T-helper 9 cell (primary cell): ENCODE measurements at regions not wholly inside any gene's neighbourhood (a gene's known extent, or its start where the extent isn't known, plus 50 kb on each side); places are given as distances from the start of the nearest gene placed in this dataset.

Experiments used
- DNase-seq: peaks from one replicate; pipeline ENCODE4 v3.0.0-alpha.2; 2020

GRCh38 chr2:3059141-3059925, 318.3 kb downstream of the EIPR1 start:
- DNase-seq: no peak

GRCh38 chr2:3054066-3054465, 323.6 kb downstream of the EIPR1 start:
- DNase-seq: no peak

- no peak for DNase-seq
Measured at GRCh38 chr2:3051266-3051665, 326.4 kb downstream of the EIPR1 start.

- DNase-seq: no peak
Measured at GRCh38 chr2:3046170-3046865, 331.3 kb downstream of the EIPR1 start.

- DNase-seq: no peak
Measured at GRCh38 chr2:3045318-3045921, 332.2 kb downstream of the EIPR1 start.

GRCh38 chr2:3044587-3045317, 332.9 kb downstream of the EIPR1 start:
- DNase-seq: no peak

GRCh38 chr2:3043726-3044125, 333.9 kb downstream of the EIPR1 start:
- no peak for DNase-seq

- no peak for DNase-seq
Measured at GRCh38 chr2:3042601-3043585, 334.7 kb downstream of the EIPR1 start.

GRCh38 chr2:3041841-3042600, 335.6 kb downstream of the EIPR1 start:
- DNase-seq: no peak

- no peak for DNase-seq
Measured at GRCh38 chr2:3041246-3041645, 336.4 kb downstream of the EIPR1 start.

- no peak for DNase-seq
Measured at GRCh38 chr2:3040496-3041140, 337.0 kb downstream of the EIPR1 start.

GRCh38 chr2:3040066-3040428, 337.6 kb downstream of the EIPR1 start:
- no peak for DNase-seq

GRCh38 chr2:3039188-3040065, 338.2 kb downstream of the EIPR1 start:
- DNase-seq: no peak

- DNase-seq: no peak
Measured at GRCh38 chr2:3038636-3039035, 339.0 kb downstream of the EIPR1 start.

GRCh38 chr2:3037196-3038194, 340.1 kb downstream of the EIPR1 start:
- no peak for DNase-seq

- no peak for DNase-seq
Measured at GRCh38 chr2:3036432-3037125, 341.0 kb downstream of the EIPR1 start.

GRCh38 chr2:3035385-3036050, 342.1 kb downstream of the EIPR1 start:
- DNase-seq: no peak
